ENCODE measurements at regions not wholly inside any gene's neighbourhood (a gene's known extent, or its start where the extent isn't known, plus 50 kb on each side); places are given as distances from the start of the nearest gene placed in this dataset.

DNA sequence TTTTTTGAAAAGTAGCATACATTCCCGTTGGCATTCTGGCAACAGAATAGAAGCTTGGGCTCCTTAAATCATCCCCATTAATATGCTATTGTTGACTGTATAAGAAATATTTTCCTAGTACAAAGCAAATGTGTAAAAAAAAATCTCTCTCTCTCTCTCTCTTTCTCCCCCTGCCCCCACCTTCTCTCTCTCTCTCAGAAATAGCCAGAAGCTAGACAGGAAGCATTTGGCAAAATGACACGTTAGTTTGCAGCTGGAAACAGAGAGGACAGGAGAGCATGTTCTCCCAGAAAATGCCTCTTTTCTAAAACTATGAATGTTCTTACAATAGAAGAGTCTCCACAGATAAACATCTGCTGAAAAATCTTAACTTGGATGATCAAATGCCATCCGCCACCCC is 59.6 kb upstream of the AKR1E2 start:
- H3K4me1 Mint-ChIP-seq = no peaks in the 10 kb centered on the region
- no peak overlapping the region for H3K4me3 ChIP-seq (ENCODE audit: low read length)
- WGBS (ENCODE audit: insufficient coverage) = 69% methylated on average over 2 of the region's 3 CpGs
- ATAC-seq (no peak), DNase-seq (no peak)
- H3K27ac ChIP-seq (ENCODE audit: low read length) = no peak overlapping the region
- no peaks in the 10 kb centered on the region for H3K27me3 ChIP-seq (ENCODE audit: control insufficient read depth, insufficient read depth, low read length)
- peaks cover 10 to 50% of the 10 kb centered on the region in 2 donors for H3K27me3 Mint-ChIP-seq (ENCODE audit: low read depth in 2 of 2)
- no peak for TF ChIP-seq CTCF (IDR thresholded peaks at IDR 0.05)
- H3K4me3 Mint-ChIP-seq = no peak overlapping the region
- H3K9me3 ChIP-seq (ENCODE audit: control insufficient read depth, insufficient read depth, low read length) = no peaks in the 10 kb centered on the region
- intact Hi-C loops (cut with micrococcal nuclease) = loop anchor here (2.0 kb wide), 2 partner anchors 1528 to 1574 kb away; no protein-coding TSS in a partner anchor
- no peaks in the 10 kb centered on the region for H3K9me3 Mint-ChIP-seq
- H3K36me3 ChIP-seq (ENCODE audit: control insufficient read depth, insufficient read depth, low read length) = no peaks in the 10 kb centered on the region
- H3K4me1 ChIP-seq (ENCODE audit: control insufficient read depth, insufficient read depth, low read length) = no peaks in the 10 kb centered on the region
- H3K27ac Mint-ChIP-seq = no peak overlapping the region
- H3K36me3 Mint-ChIP-seq = no peaks in the 10 kb centered on the region

DNA sequence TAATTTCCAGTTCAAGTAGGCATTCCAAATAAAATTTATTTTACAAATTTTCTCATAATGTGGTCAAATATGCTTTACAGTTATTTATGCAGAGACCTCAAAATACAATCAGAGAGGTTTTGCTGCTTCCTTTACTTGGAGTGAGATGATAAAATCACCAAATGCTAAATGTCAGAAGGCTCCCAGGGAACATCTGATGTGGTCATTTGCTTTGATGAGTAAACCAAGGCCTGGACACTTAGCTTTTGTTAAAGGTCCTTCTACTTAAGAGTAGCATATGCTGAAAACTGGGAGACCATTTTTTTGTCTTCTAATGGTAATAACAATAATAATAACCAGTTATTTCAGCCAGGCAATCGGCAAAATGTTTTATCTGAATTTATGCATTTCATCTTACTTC is 60.6 kb upstream of the AKR1E2 start:
- no peak for TF ChIP-seq CTCF (IDR thresholded peaks at IDR 0.05)
- WGBS (ENCODE audit: insufficient coverage) = no CpG with 5 or more reads among the region's 1 CpG
- ATAC-seq (no peak), DNase-seq (no peak)
- no peak overlapping the region for H3K27ac ChIP-seq (ENCODE audit: low read length)
- no peak overlapping the region for H3K4me3 Mint-ChIP-seq
- intact Hi-C loops (cut with micrococcal nuclease) = no loop called here
- no peaks in the 10 kb centered on the region for H3K9me3 Mint-ChIP-seq
- H3K27ac Mint-ChIP-seq = no peak overlapping the region
- H3K27me3 ChIP-seq (ENCODE audit: control insufficient read depth, insufficient read depth, low read length) = no peaks in the 10 kb centered on the region
- H3K36me3 ChIP-seq (ENCODE audit: control insufficient read depth, insufficient read depth, low read length) = no peaks in the 10 kb centered on the region
- H3K4me3 ChIP-seq (ENCODE audit: low read length) = no peak overlapping the region
- H3K4me1 Mint-ChIP-seq = no peaks in the 10 kb centered on the region
- peaks cover 4 to 40% of the 10 kb centered on the region in 2 donors for H3K27me3 Mint-ChIP-seq (ENCODE audit: low read depth in 2 of 2)
- H3K36me3 Mint-ChIP-seq = no peaks in the 10 kb centered on the region
- H3K9me3 ChIP-seq (ENCODE audit: control insufficient read depth, insufficient read depth, low read length) = no peaks in the 10 kb centered on the region
- H3K4me1 ChIP-seq (ENCODE audit: control insufficient read depth, insufficient read depth, low read length) = no peaks in the 10 kb centered on the region

DNA sequence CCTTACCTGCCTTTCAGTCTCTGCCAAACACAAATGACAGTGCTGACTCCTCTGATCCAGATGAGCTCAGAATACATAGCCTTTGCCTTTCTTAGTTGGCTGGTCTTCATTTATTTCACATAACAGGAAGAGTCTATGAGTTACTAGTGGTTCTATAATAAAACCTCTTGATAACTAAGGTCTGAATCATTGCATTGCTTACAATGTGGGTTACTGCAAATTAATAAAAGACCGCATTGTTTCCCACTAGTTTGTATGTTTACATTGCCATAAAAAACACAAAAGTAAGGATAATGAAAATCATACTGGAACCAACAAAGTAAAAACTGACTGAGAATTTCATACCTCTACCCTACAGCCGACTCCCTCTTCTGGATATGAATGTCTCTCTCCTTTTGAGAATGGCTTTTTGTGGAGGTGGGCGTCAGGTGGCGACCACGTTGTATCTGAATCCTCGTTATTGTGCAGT is 62.0 kb upstream of the AKR1E2 start:
- no peak overlapping the region for H3K4me3 Mint-ChIP-seq
- 88% methylated on average over 1 of the region's 6 CpGs for WGBS (ENCODE audit: insufficient coverage)

More for the DNA sequence above, 62.0 kb upstream of the AKR1E2 start:
- DNase-seq (no peak), ATAC-seq (no peak)
- Mint-ChIP-seq H3K36me3 (no peaks in the 10 kb centered on the region), H3K9me3 (no peaks in the 10 kb centered on the region), H3K27me3 (ENCODE audit: low read depth in 2 of 2) (peaks cover 8 to 51% of the 10 kb centered on the region in 2 donors), H3K4me1 (no peaks in the 10 kb centered on the region), H3K27ac (no peak overlapping the region)
- Histone ChIP-seq H3K36me3 (ENCODE audit: control insufficient read depth, insufficient read depth, low read length) (no peaks in the 10 kb centered on the region), H3K27me3 (ENCODE audit: control insufficient read depth, insufficient read depth, low read length) (no peaks in the 10 kb centered on the region), H3K27ac (ENCODE audit: low read length) (no peak overlapping the region), H3K4me1 (ENCODE audit: control insufficient read depth, insufficient read depth, low read length) (no peaks in the 10 kb centered on the region), H3K9me3 (ENCODE audit: control insufficient read depth, insufficient read depth, low read length) (no peaks in the 10 kb centered on the region), H3K4me3 (ENCODE audit: low read length) (no peak overlapping the region)
- intact Hi-C loops (cut with micrococcal nuclease) = no loop called here
- no peak for TF ChIP-seq CTCF (IDR thresholded peaks at IDR 0.05)

All from natural killer cell (primary cell).